ENCODE measurements at regions not wholly inside any gene's neighbourhood (a gene's known extent, or its start where the extent isn't known, plus 50 kb on each side); places are given as distances from the start of the nearest gene placed in this dataset.
"Not testable (repeated sequence)": the region's sequence is repeated elsewhere in the genome, so short reads cannot be mapped to it uniquely, and the experiment has no call there.

GRCh38 chr16:79403534-79403933, 197.0 kb downstream of the MAF start:
- no peak for DNase-seq

- no peak for DNase-seq
Observed at GRCh38 chr16:79402920-79403319, 197.6 kb downstream of the MAF start.

GRCh38 chr16:79402356-79402755, 198.2 kb downstream of the MAF start:
- no peak for DNase-seq

GRCh38 chr16:79401782-79402181, 198.8 kb downstream of the MAF start:
- no peak for DNase-seq

GRCh38 chr16:79401157-79401556, 199.4 kb downstream of the MAF start:
- no peak for DNase-seq

- DNase-seq: no peak
Observed at GRCh38 chr16:79400462-79401149, 199.9 kb downstream of the MAF start.

GRCh38 chr16:79395591-79395990, 204.9 kb downstream of the MAF start:
- DNase-seq: no peak

GRCh38 chr16:79394206-79394605, 206.3 kb downstream of the MAF start:
- DNase-seq: no peak

- no peak for DNase-seq
Observed at GRCh38 chr16:79393564-79393963, 207.0 kb downstream of the MAF start.

GRCh38 chr16:79393127-79393526, 207.4 kb downstream of the MAF start:
- no peak for DNase-seq

GRCh38 chr16:79392081-79392480, 208.5 kb downstream of the MAF start:
- DNase-seq: no peak

- no peak for DNase-seq
Observed at GRCh38 chr16:79391395-79391794, 209.1 kb downstream of the MAF start.

GRCh38 chr16:79390481-79391051, 210.0 kb downstream of the MAF start:
- no peak for DNase-seq

- no peak for DNase-seq
Observed at GRCh38 chr16:79388396-79388795, 212.1 kb downstream of the MAF start.

GRCh38 chr16:79386299-79386698, 214.2 kb downstream of the MAF start:
- DNase-seq: no peak

- DNase-seq: no peak
Observed at GRCh38 chr16:79381603-79382042, 218.9 kb downstream of the MAF start.

GRCh38 chr16:79380995-79381602, 219.4 kb downstream of the MAF start:
- no peak for DNase-seq

- no peak for DNase-seq
Observed at GRCh38 chr16:79379095-79379494, 221.4 kb downstream of the MAF start.

- DNase-seq: not testable (repeated sequence)
Observed at GRCh38 chr16:79377082-79377481, 223.5 kb downstream of the MAF start.

- no peak for DNase-seq
Observed at GRCh38 chr16:79375351-79375750, 225.2 kb downstream of the MAF start.

- DNase-seq: no peak
Observed at GRCh38 chr16:79372503-79373184, 227.9 kb downstream of the MAF start.

GRCh38 chr16:79370736-79371135, 229.8 kb downstream of the MAF start:
- no peak for DNase-seq

- no peak for DNase-seq
Observed at GRCh38 chr16:79369796-79370195, 230.7 kb downstream of the MAF start.

GRCh38 chr16:79367822-79368221, 232.7 kb downstream of the MAF start:
- no peak for DNase-seq
